SHP77 treated with DMSO at 0.1 percent for 48 hours (cell line): ENCODE measurements at regions not wholly inside any gene's neighbourhood (a gene's known extent, or its start where the extent isn't known, plus 50 kb on each side); places are given as distances from the start of the nearest gene placed in this dataset.

Experiments
- DNase-seq: peaks from one replicate; lab custom pipeline; 2025; lab: John Stamatoyannopoulos, UW

DNA sequence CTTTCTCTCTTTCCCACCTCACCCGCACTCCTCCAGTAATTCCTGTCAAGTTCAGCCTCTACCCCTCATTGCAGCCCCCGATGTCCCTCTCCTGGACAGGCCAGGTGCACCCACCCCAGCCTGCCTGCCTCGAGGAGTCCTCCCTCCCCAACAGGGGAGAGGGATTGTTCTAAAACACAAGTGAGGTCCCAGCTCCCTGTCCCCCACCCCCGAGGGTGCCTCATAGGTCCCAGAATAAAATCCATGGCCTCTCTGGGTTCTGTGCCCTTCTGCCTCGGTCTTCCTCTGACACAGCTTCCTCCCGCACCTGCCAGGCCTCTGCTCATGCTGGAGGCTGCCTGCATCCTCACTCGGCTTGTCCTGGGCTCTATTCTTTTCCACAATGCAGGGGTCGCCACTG, 720.1 kb downstream of the BRD1 start:
- DNase-seq, result no peak

DNA sequence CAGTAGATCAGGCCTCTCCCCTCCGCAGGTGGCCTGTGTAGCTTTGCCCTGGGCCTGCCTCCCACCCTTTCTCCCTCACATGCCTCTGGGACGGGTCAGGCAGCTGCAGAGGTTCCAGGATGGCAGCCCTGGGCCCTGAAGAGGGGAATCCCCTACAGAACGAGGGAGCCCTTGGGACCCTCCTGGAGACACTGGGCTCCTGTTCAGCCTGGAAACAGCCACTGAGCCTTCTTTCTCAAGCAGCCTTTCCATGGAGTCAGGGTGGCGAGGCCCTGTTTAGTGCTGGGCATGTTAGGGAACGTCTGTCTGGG, 720.9 kb downstream of the BRD1 start:
- DNase-seq, result no peak

DNA sequence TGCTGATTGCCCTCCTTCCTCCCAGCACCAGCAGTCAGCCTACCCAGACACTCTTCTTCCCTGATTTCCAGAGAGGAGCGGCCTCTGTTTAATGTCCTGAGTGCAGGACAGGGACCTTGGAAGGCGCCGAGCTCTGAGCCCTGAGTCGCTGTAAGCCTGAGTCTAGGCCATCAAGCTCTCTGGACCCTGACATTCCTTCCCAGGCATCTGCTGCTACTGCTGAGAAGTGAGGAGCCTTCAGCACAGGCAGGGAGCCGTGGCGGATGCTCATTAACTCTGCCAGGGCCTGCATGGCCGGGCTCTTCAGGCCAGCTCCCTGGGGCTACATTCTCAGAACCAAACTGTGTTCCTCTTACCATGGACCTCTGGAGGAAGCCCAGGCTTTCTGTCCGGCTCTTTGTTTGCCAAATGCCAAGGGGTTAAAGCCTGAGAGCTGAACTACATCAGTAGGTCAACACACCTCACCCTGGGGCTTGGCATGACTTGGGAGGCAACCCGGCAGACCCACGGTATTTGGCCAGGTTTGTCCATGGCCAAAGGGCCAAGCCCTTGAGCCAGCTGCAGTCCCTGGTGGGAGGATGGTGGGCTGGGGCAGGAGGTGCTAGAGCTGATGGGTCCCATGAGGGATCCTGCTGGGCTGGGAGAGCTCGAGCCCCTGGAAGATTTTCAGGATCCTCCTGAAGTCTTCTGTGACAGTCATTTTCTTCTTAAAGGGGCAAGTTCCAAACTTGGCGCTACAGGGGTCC, 721.4 kb downstream of the BRD1 start:
- DNase-seq, result peak; percentile 58

DNA sequence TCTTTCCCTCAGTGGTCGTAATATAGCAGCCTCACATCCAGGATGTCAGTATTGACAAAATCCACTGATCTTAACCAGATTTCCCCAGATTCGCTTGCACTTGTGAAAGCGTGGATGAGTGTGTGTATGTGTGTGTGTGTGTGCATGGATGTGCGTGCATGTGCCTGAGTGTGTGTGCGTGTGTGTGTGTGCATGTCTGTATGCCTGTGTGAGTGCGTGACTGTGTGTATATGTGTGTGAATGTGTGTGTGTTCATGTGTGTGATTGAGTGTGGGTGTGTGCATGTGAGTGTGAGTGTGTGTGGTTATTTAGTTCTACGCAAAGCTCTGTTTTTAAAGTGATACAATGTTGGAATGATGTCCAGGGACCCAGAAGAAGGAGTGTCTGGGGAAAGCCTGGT, 723.2 kb downstream of the BRD1 start:
- DNase-seq, result no peak

DNA sequence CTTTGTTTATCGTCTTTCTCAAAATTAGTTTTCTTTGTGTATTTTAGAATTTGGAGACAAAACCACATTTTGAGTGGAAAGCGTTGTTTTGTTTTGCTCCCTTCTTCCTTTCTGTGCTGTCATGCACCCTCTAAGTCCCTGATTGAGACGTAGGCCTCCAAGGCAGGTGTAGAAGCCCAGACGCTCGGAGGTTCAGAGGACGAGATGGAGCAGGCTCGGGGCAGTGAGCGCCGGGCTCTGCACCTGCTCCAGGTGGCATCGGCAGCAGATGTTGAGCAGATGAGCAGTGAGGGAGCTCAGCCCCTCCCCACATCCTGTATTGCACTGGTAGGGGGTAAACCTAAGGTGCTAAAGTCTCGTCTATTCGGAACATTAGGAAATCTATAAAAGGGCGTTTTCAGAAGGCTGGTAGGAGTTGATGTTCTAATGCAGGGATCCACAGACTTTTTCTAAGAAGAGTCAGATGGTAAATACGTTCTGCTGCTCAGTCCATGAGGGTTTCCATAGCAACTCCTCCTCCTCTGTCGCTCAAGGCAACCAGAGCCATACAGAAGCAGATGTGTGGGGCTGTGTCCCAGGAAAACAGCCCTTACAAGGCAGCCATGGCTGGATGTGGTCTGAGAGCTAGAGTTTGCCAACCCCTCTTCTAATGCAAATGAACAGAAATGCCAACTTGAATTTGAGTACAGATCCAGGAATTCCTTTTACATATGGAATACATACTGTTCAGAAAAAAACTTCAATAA, 724.2 kb downstream of the BRD1 start:
- DNase-seq, result peak; percentile 91

DNA sequence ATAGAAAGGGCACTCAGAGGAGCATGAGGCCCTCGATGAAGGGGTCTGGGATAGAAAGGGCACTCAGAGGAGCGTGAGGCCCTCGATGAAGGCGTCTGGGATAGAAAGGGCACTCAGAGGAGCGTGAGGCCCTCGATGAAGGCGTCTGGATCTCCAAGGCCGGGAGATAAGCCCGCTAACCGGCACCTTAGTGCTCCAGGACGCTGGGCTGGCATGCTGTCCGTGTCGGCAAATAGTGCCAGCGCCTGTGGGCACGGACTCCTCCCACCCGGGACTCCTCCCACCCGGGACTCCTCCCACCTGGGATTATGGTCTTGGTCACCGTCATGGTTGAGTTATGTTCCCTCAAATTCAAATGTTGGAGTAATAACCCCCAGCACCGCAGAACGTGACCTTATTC, 725.3 kb downstream of the BRD1 start:
- DNase-seq, result no peak

DNA sequence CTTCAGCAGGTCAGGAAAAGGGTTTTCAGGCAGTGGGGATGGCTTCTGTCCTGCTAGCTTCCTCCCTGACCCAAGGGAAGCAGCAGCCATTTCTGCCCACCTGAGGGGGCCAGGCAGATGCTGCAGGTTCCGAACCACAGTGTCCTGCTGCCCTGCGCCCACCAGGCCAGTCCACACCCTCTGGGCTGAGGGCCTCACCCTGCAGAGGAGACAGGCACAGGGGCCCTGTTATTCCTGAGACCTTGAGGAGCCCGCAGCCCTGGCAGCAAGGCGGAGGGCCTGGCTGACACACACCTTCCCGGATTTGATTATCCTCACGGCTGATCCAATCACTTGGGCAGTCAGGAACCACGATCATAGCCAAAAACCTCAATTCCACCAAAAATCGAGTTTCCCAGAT, 725.8 kb downstream of the BRD1 start:
- no peak for DNase-seq

DNA sequence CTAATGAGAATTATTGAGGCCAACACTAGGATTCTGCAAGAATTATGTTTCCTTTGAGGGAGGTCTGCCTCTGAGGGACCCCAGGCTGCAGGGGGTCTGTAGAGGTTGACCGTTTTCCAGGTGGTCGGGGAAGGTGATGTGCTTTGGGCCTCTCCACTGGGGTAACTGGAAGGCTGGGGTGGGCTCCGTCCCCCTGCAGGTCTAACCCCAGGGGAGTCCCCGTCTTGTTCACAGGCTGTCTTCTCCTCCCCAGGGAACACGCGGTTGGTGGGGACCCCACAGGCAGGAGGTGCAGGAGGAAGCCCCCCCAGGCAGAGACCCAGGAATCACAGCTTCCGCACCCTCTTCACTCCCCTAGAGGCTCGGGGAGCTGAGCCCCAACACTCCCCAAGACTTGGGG, 726.4 kb downstream of the BRD1 start:
- no peak for DNase-seq

DNA sequence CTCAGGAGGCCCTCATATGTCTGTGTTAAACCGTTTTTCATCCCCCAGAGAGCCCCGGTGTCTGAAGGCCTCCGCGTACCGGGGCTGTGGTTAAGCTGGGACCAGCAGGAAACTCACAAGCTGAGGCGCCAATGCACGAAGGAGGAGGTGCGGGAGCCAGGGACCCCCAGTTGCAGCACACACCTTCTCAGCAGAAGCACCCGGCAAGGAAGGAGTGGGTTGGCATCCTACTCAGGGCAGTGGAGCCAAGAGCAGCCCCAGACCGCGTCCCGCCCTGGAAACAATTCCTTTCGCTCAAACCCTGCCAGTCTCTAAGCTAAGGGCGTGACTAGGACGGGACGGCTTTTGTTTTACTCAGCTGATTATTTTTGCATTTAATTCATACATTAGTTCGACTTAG, 726.9 kb downstream of the BRD1 start:
- DNase-seq, result no peak

DNA sequence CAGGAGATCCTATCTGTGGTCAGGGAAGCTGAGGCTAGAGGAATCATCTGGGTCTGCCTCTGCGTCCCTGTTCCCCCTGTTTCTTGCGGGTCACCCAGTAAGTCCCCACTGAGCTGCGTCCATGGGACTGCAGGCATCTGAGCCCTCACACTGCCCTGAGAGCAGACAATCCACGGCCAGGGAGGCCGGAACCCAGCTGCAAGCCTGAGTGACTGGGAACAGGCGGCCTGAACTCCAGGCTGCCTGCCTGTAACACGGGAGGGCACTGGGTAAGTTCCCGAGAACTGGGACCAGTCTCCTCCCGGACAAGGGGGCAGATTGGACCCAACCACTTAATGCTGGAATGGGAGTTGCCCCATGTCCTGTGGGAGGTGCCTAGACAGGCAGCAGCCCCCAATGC, 727.4 kb downstream of the BRD1 start:
- no peak for DNase-seq

DNA sequence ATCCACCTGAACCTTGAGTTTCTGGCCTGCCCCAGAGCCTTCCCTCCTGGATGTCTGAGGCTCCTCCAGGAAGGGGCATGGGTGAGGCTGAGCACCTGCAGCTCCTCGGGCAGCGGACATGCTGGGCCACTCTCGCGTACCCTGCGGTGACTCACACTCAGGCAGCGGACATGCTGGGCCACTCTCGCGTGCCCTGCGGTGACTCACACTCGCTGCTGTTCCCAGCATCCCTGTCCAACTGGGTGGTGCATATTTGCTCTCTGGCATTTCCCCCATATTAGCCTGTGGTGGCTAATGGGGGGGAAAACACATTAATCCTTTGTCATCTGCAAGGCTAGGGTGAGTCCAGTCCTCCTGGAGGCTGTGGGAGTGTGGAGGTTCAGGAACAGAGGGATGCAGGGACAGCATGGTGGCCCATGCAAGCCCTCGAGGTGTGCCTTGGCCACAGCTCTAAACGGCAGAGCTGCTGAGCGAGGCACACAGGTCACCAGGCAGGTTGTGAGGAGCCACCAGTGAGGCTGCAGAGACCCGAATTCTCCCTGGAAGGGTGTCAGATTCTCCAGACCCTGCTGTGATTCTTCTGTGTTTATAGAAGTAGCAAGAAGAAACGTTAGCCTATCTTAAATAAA, 728.1 kb downstream of the BRD1 start:
- DNase-seq, result peak; percentile 20

DNA sequence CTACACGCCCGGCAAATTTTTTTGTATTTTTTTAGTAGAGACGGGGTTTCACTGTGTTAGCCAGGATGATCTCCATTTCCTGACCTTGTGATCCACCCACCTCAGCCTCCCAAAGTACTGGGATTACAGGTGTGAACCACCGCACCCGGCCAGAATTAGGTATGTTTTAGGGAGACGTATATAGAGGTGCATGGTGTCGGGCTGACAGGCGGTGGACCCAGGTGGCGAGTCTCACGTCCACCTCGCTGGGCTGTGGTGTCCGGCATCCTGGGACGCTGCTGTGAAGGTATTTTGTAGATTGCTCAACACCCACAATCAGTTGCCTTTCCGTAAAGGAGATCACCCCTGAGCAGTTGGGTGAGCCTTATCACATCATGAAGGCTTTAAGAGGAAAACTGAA, 728.6 kb downstream of the BRD1 start:
- DNase-seq, result no peak

DNA sequence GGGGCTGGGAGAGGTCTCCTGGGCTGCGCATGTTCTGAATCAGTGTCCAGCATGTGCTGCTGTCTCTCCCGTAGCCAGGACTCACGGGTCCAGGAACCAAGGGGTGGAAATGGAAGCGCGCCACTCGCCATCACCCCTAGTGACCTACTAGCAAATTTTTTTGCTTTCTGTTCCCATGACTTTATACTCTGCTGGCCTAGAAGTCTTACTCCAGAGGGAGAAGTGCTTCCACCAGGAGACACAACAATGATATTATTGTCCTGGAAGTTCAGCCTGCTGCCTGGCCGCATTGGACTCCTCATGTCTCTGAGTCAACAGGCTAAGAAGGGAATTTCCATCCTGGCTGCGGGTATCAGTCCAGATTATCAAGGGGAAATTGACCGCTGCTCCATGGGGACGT, 729.7 kb downstream of the BRD1 start:
- no peak for DNase-seq

DNA sequence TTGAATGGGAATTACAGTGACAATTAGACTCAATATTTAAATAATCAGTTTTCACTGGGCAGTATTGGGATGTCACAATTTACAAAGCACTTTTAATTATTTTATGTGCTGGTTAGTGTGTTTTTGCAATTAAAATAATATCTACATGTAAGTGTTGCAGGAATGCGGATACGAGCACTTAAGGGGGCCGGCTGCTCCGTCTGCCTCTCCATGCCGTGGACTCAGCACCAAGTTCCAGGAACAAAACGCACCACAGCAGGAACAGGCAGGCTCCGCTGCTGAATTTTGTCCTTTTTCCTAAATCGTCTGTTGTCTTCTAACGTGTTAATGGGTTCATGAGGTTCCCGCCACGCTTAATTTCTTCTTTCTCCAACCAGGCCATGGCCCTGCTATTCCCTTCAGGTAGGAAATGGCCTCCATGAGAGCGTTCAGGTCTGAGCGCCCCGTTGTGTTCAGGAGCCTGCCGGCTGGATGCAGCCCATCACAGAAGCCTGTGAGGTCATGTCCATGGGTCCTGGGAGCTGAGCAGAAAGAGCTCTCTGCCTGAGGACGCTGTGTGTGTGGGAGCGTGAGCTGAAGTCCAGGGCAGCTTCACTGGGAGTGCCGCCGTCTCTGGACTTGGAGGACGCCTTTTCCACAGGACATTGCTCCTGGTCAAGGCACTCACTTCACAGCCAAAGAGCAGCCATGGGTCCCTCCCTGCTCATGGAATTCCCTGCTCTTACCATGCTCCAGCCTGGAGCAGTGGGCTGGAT, 730.3 kb downstream of the BRD1 start:
- no peak for DNase-seq

DNA sequence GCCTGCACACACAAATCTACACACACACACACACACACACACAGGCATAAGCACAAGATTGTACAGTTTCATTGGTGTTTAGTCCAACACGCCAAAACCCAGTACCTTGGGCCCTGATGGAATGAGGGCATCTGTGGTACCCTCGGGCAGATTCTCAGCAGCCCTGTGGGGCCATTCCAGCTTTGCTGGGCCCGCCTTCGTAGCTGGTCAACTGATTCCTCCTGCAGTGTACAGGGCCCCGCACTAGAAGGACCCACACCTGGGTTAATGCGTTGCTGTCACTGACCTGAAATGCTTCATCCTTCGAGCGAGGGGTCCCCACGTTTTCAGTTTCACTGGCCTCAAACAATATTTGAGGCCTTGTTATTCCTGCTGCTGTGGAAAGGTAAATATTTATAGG, 731.2 kb downstream of the BRD1 start:
- no peak for DNase-seq

DNA sequence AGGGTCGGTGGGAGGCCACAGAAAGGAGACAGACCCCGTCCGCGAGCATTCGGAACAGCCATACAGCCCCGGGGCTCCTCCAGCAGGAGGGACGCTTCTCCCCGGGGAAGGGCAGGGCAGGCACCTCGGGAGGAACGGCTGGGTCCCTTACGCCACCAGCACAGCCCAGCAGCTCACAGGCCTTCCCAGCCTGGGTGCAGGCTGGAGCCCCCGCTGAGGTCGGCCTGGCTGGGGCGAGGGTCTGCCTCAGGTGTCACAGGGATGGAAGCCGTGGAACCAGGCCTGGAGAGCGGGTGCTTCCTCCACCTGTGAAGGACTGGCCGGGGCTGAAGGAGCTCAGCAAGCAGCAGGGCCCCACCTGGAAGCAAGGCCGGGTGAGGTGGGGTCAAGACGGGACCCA, 732.3 kb downstream of the BRD1 start:
- DNase-seq, result no peak

DNA sequence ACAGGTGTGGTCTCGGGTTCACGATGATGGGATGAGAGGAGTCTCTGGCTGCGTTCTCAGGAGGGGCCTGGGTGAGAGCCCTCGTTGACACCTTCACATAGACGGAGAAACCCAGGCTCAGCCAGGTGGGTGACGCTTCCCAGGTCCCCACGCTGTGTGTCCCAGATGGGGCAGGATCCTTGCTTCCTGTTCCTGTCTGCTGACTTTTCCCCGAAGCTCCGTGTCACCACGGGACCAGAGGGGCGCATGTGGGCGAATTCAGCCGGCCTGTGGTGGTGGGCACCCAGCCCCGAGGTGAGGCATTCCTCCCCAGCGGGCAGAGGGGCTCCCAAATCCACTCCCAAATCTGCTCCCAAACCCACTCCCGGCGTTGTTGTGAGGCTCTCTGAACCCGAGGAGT, 732.8 kb downstream of the BRD1 start:
- no peak for DNase-seq

DNA sequence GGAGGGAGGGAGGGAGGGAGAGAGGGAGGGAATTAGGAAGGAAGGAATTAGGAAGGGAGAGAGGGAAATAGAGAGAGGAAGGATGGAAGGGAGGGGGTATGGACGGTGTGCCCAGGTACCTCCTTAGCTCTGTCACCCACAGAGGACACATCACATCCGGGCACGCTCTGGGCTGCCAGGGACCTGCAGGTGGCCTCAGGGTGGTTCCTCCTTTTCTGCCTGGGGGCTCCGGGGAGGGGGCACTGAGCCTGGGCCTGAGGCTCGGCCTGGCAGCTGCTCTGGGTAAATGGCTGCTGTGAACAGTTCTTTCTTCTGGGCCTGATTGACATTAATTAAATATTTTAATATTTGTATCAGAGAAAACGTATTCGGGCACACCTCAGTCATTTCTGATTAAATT, 733.5 kb downstream of the BRD1 start:
- no peak for DNase-seq

DNA sequence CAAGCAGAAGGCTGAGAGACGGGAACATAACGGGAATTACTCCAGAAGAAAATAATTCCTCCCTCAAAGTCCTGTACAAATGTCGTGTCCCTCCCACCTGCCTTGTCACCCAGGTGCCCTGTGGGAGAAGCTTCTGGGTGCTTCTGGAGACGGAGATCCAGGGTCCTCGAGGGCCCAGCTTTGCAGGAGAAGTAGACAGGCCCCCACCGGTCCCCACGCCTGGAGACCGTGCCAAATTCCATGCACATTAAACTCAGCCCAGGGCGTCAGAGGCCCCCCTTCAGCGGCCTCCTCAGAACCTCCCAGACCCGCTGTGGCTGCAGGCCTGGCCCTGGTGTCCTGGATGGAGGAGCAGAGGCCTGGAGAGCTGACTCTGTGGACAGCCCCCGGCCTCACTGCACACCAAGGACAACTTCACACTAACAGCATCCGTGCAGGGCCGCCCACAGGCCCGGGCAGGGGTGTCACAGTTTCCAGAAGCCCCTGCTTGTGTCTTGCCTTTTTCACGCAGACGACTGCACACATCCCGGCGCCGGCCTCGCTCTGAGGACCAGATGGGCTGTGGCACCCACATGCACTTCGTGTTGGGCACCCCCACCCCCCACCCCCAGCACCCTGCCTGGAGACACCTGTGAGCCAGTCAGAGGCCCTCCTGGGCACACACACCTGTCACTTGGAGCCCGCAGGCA, 734.3 kb downstream of the BRD1 start:
- no peak for DNase-seq

DNA sequence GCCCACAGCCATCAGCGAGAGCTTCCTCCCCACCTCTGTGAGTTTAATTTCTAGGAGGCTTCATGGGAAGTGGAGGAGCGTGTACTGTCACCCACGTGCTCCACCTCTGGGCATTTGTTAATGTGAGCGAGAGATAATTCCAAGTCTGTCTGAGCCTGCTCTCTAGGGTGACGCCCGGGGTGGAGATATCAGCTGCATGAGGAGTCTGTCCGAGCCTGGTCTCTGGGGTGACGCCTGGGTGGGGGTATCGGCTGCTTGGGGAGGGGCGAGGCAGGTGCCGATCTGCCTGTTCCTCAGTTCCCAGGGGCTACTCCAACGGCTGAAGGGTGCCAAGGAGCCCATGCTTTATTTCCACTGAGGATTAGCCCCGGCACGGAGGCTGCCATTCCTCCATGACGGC, 735.0 kb downstream of the BRD1 start:
- DNase-seq, result no peak

DNA sequence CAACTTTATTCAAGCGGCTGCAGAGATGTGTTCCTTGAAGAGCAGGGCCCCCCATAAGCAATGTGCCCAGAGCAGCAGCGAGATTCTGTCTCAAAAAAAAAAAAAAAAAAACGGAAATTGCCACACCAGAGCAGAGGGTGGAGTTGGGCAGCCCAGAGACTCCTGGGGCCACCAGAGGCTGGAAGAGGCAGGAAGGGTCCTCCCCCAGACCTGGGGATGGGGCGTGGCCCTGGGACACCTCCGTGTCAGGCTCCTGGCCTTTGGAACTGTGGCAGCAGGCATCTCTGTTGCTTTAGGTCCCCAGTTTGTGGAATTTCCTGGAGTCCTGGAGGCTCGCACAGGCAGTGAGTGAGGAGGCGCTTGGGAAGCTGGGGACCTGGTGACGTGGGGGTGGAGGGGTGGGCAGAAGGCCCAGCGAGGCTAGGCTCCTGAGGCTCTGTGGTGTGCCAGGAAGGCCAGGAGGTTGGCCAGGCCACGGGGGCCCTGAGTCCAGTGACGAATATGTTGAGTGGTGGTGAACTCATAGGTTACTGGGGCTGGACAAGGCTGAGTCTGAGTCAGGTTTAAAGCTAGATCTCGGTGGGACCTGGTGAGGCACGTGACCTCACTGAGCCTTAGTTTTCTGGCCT, 735.6 kb downstream of the BRD1 start:
- DNase-seq, result no peak

DNA sequence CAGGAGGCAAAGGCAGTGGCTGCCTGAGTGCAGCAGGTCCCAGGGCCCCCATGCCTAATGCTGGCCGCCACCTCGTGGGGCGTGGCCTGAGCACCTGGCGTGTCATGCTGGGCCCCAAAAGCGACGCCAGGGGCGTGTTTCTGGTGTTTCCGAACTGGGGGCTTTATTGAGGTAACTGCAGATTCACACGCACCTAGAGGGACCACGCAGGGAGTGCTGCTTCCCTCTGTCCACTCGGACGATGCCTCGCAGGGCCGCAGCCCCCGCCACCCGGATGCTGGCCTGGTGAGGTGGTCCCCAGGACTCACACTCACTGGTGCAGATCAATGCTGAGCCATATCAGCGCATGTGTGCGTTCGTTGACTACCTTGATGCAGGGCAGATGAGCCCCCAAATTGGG, 736.2 kb downstream of the BRD1 start:
- DNase-seq, result no peak
